OCI-LY3 (cell line): ENCODE measurements at regions not wholly inside any gene's neighbourhood (a gene's known extent, or its start where the extent isn't known, plus 50 kb on each side); places are given as distances from the start of the nearest gene placed in this dataset.

ENCODE experiments used
- H2AFZ ChIP-seq: fragments of 200-600, 300-600 bp; shearing (Covaris generic); 2 replicates; pipeline ENCODE4 v1.6.0; 2014; ENCODE audit warnings: antibody characterized with exemption, low read depth, low read length
- H3K27ac ChIP-seq: fragments of 200-600, 300-600 bp; sonication (generic); 2 replicates; pipeline ENCODE4 v1.5.1; 2014; ENCODE audit warnings: mild to moderate bottlenecking, low read length, moderate library complexity, mixed read lengths
- H3K27me3 ChIP-seq: fragments of 200-600, 300-600 bp; sonication (generic); 2 replicates; pipeline ENCODE4 v1.6.1; 2014; ENCODE audit warnings: low read depth, low read length, mixed read lengths
- H3K36me3 ChIP-seq: fragments of 200-600, 300-600 bp; sonication (generic); replicated peaks from 2 replicates; pipeline ENCODE3; 2014; ENCODE audit warnings: low read depth, low read length, mixed read lengths
- H3K4me1 ChIP-seq: fragments of 300-600, 200-600 bp; sonication (generic); 2 replicates; pipeline ENCODE4 v1.6.1; 2014; ENCODE audit warnings: low read length, mixed read lengths
- H3K4me2 ChIP-seq: fragments of 200-600, 300-600 bp; sonication (generic); 2 replicates; pipeline ENCODE4 v1.6.1; 2014; ENCODE audit warnings: low read length, mixed read lengths
- H3K4me3 ChIP-seq: fragments of 300-600, 200-600 bp; sonication (generic); 2 replicates; pipeline ENCODE4 v1.5.1; 2014; ENCODE audit warnings: antibody characterized with exemption, mild to moderate bottlenecking, low read length, moderate library complexity
- H3K79me2 ChIP-seq: fragments of 300-600, 200-600 bp; shearing (Covaris generic); 2 replicates; pipeline ENCODE4 v1.6.1; 2014; ENCODE audit warnings: mild to moderate bottlenecking, low read length, mixed read lengths
- H3K9ac ChIP-seq: fragments of 300-600, 200-600 bp; shearing (Covaris generic); 2 replicates; pipeline ENCODE4 v1.6.0; 2014; ENCODE audit warnings: mild to moderate bottlenecking, low read length, moderate library complexity
- H3K9me3 ChIP-seq: fragments of 200-600, 300-600 bp; shearing (Covaris generic); 2 replicates; pipeline ENCODE4 v1.6.1; 2014; ENCODE audit warnings: low read length, mixed read lengths; ENCODE audit not compliant: insufficient read depth
- H4K20me1 ChIP-seq: fragments of 200-600, 300-600 bp; sonication (generic); 2 replicates; pipeline ENCODE4 v1.6.1; 2016; ENCODE audit warnings: low read length, mixed read lengths; ENCODE audit not compliant: insufficient read depth
- EZH2phosphoT487 ChIP-seq: fragments of 200-600 bp; shearing (Covaris generic); IDR thresholded peaks from 2 replicates; pipeline ENCODE4 v1.6.1; 2018; ENCODE audit warnings: antibody characterized with exemption, mixed run types, low read depth
- TF ChIP-seq, protein P1 (sequence below): fragments of 200-600, 300-600 bp; sonication (generic); IDR thresholded peaks from 2 replicates; pipeline ENCODE4 v1.5.1; 2014; ENCODE audit warnings: antibody characterized with exemption, low read length, low read depth

DNA sequence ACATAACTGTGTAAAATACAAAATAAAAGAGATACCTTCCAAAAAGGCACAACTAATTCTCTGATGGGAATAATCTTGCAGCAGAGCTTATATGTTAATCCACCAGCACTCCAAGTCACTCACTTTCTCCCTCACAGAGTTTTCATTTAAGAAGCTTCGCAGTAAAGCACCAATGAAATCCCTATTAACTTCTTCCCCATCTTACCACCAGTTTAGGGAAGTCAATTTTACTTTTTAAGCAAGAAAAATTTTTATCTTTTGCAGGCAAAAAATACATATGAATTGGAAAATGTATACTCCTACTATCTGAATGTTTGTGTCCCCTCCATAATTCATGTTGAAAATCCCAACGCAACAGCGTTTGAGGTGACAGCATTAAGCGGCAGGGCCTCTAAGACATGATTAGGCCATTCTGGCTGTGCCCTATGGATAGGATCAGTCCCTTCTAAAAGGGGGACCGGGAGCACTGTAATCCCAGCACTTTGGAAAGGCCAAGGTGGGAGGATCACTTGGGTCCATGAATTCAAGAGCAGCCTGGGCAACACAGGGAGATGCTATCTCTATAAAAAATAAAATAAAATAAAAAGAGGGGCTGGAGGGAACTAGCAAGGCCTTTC, 435.8 kb downstream of the SHQ1 start:
- Histone ChIP-seq H3K27ac (no peak overlapping the region), H3K4me1 (no peaks in the 10 kb centered on the region), H3K9me3 (no peaks in the 10 kb centered on the region), H4K20me1 (peaks cover 100% of the 10 kb centered on the region), H3K9ac (no peak overlapping the region), H3K4me2 (no peak overlapping the region), H3K36me3 (no peaks in the 10 kb centered on the region), H2AFZ (no peak overlapping the region), H3K4me3 (no peak overlapping the region), H3K27me3 (no peaks in the 10 kb centered on the region), H3K79me2 (peaks cover 96% of the 10 kb centered on the region)
- TF ChIP-seq, protein P1, sequence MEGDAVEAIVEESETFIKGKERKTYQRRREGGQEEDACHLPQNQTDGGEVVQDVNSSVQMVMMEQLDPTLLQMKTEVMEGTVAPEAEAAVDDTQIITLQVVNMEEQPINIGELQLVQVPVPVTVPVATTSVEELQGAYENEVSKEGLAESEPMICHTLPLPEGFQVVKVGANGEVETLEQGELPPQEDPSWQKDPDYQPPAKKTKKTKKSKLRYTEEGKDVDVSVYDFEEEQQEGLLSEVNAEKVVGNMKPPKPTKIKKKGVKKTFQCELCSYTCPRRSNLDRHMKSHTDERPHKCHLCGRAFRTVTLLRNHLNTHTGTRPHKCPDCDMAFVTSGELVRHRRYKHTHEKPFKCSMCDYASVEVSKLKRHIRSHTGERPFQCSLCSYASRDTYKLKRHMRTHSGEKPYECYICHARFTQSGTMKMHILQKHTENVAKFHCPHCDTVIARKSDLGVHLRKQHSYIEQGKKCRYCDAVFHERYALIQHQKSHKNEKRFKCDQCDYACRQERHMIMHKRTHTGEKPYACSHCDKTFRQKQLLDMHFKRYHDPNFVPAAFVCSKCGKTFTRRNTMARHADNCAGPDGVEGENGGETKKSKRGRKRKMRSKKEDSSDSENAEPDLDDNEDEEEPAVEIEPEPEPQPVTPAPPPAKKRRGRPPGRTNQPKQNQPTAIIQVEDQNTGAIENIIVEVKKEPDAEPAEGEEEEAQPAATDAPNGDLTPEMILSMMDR, result no peak
- TF ChIP-seq EZH2phosphoT487, result no peak

DNA sequence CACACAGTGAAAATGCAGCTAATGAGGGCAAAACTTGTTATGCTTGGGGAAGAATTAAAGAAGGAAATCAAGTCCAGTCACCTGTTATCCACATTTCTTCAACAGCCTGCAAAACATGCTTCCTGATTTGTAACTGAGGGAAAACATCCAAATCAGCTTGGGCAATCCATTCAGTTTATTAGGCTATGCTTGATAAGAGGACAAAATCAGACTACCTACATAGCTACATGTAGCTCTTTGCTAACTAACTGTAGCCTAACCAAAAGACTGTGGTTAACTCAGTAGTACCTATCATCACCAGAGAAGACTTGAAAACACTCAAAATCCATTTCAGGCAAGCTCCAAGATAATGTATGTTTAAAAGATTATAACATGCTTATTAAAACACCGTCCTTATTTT, 436.4 kb downstream of the SHQ1 start:
- Histone ChIP-seq H3K36me3 (no peaks in the 10 kb centered on the region), H2AFZ (no peak overlapping the region), H3K9me3 (no peaks in the 10 kb centered on the region), H3K9ac (no peak overlapping the region), H3K79me2 (peaks cover 96% of the 10 kb centered on the region), H3K27ac (no peak overlapping the region), H3K4me1 (no peaks in the 10 kb centered on the region), H3K27me3 (no peaks in the 10 kb centered on the region), H4K20me1 (peaks cover 100% of the 10 kb centered on the region), H3K4me3 (no peak overlapping the region), H3K4me2 (no peak overlapping the region)
- TF ChIP-seq EZH2phosphoT487, result no peak
- TF ChIP-seq, protein P1, result no peak

DNA sequence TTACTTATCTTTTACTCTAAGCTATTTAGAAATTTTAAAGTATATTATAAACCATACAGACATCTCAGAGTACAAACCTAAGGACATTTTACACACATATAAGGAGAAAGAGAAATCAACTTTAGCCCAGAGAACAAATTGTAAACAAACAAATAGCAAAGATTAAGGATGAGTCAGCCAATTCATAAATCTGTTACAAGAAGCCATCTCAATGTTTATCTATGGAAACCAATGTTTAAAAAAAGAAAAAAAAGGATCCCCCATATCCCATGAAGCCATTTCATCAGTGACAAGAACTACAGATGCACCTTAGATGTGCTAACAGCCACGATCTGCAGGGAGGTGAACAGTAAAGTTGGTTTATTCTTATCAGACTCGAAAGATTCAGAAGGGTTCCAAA, 437.1 kb downstream of the SHQ1 start:
- H3K4me1 ChIP-seq, result no peaks in the 10 kb centered on the region
- H3K79me2 ChIP-seq, result peaks cover 96% of the 10 kb centered on the region
- no peak overlapping the region for H3K9ac ChIP-seq
- TF ChIP-seq, protein P1, result no peak
- no peak for TF ChIP-seq EZH2phosphoT487
- H3K9me3 ChIP-seq, result no peaks in the 10 kb centered on the region
- peaks cover 100% of the 10 kb centered on the region for H4K20me1 ChIP-seq
- no peak overlapping the region for H3K27ac ChIP-seq
- H3K4me2 ChIP-seq, result no peak overlapping the region
- H2AFZ ChIP-seq, result no peak overlapping the region
- H3K4me3 ChIP-seq, result no peak overlapping the region
- no peaks in the 10 kb centered on the region for H3K36me3 ChIP-seq
- H3K27me3 ChIP-seq, result no peaks in the 10 kb centered on the region

DNA sequence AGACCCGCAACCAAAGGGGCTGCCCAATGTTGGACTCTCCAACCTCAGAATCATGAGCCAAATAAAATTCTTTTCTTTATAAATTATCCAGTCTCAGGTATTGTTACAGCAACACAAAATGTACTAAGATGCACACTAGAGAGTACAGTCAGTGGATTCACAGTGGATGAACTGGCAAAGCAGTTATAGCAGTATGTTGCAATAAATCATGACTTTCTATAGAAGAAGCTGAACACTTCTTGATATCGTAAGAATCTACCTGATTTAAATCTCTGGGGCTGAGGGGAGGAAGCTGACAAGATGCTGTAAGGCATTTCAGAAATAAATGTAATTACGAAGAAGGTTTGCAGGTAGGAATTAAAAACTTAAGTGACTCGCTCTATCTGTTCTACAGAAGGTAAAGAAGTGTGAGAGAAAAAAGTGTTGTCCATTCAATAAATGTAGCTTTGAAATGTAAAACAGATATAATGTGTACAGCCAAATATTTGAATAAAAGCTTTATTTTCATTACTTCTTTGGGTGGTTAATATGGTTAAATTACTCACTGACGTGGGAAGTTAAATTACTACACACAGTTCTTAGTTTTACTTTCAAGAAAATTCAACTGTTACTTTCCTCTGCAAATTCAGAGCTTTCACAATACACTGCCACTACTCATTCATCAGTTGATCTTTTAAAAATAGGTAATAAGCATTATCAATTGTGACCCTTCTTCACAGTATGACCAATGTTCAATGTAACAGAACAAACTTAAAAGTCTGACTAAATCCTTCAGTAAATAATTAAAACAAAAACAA, 439.1 kb downstream of the SHQ1 start:
- no peak overlapping the region for H3K9ac ChIP-seq
- no peak overlapping the region for H3K27ac ChIP-seq
- H2AFZ ChIP-seq, result no peak overlapping the region
- H3K4me1 ChIP-seq, result no peaks in the 10 kb centered on the region
- H3K4me3 ChIP-seq, result no peak overlapping the region
- peaks cover 90% of the 10 kb centered on the region for H3K79me2 ChIP-seq
- no peak overlapping the region for H3K4me2 ChIP-seq
- H3K9me3 ChIP-seq, result no peaks in the 10 kb centered on the region
- no peak for TF ChIP-seq EZH2phosphoT487
- TF ChIP-seq, protein P1, result no peak
- H3K36me3 ChIP-seq, result no peaks in the 10 kb centered on the region
- peaks cover 4% of the 10 kb centered on the region; the same call in 1 of the 2 replicates for H3K27me3 ChIP-seq
- peaks cover 98% of the 10 kb centered on the region for H4K20me1 ChIP-seq
